ENCODE measurements at regions not wholly inside any gene's neighbourhood (a gene's known extent, or its start where the extent isn't known, plus 50 kb on each side); places are given as distances from the start of the nearest gene placed in this dataset.

DNA sequence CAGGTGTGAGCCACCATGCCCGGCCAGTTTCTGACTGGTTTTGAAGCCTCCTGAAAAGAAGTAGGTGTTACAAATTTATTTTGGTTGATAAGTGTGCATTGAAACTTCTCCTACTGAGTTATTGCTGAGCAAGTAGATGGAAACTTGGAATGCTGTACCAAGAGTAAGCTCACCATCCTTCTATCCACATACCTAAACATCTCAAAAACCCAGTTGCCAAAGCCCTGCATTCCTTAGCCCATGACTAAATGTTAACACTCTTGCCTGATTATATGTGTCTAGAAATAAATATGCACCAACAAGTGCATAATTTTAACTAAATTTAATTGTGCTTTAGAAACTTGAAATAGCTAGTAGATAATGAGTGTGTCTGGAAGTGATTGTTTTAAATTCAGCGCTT lies 357.8 kb downstream of the DUSP6 start:
- no peaks in the 10 kb centered on the region for H3K27me3 ChIP-seq (replicated peaks; ENCODE audit: control insufficient read depth, insufficient read depth, low read length)
- no peaks in the 10 kb centered on the region for H3K36me3 ChIP-seq (ENCODE audit: control insufficient read depth, insufficient read depth, low read length)
- H3K4me3 ChIP-seq (replicated peaks; ENCODE audit: low read depth, low read length): no peak overlapping the region
- TF ChIP-seq, protein P1, sequence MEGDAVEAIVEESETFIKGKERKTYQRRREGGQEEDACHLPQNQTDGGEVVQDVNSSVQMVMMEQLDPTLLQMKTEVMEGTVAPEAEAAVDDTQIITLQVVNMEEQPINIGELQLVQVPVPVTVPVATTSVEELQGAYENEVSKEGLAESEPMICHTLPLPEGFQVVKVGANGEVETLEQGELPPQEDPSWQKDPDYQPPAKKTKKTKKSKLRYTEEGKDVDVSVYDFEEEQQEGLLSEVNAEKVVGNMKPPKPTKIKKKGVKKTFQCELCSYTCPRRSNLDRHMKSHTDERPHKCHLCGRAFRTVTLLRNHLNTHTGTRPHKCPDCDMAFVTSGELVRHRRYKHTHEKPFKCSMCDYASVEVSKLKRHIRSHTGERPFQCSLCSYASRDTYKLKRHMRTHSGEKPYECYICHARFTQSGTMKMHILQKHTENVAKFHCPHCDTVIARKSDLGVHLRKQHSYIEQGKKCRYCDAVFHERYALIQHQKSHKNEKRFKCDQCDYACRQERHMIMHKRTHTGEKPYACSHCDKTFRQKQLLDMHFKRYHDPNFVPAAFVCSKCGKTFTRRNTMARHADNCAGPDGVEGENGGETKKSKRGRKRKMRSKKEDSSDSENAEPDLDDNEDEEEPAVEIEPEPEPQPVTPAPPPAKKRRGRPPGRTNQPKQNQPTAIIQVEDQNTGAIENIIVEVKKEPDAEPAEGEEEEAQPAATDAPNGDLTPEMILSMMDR (IDR thresholded peaks at IDR 0.05; ENCODE audit: insufficient read depth, low read length, poor library complexity, severe bottlenecking): no peak
- no peak for DNase-seq (ENCODE audit: extremely low read depth, insufficient read length)

DNA sequence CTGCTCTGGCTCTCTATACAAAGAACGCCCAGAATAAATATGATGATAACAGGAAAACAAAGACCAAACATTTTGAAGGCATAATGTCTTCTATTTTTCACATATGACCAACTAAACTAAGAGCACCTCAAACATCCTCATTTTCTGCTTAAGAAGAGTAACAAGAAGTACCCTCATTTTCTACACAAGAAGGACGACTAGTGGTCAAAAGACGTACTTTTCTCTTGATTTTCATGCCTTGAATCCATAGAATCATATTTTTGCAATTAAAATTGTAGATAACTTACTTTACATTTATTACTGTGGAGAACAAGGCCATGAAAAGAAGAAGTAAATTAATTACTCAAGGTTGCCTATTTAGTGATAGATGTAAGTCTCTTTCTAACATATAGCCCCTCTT lies 358.6 kb downstream of the DUSP6 start:
- Histone ChIP-seq H3K4me3 (replicated peaks; ENCODE audit: low read depth, low read length) (no peak overlapping the region), H3K27me3 (replicated peaks; ENCODE audit: control insufficient read depth, insufficient read depth, low read length) (no peaks in the 10 kb centered on the region), H3K36me3 (ENCODE audit: control insufficient read depth, insufficient read depth, low read length) (no peaks in the 10 kb centered on the region)
- TF ChIP-seq, protein P1 (IDR thresholded peaks at IDR 0.05; ENCODE audit: insufficient read depth, low read length, poor library complexity, severe bottlenecking): peak; percentile 37
- no peak for DNase-seq (ENCODE audit: extremely low read depth, insufficient read length)

DNA sequence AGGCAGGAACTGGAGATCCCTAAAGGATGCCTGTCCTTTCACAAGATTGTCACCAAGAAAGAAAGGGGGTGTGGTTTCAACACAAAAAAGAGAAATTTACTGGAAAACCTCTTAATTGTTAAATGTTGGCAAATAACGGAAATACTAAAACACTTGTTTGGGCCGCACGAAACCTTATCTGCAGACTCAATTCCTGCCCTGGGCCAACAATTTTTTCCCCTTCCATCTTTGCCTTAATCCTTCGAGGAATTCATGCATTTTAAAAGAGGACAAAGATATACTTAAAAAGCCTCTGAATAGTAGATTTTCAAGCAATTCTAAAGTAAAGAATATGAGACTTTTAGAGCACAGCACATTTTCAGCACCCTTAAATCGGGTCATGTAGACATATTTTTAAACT lies 366.2 kb downstream of the DUSP6 start:
- H3K36me3 ChIP-seq (ENCODE audit: control insufficient read depth, insufficient read depth, low read length): no peaks in the 10 kb centered on the region
- TF ChIP-seq, protein P1 (IDR thresholded peaks at IDR 0.05; ENCODE audit: insufficient read depth, low read length, poor library complexity, severe bottlenecking): no peak
- no peaks in the 10 kb centered on the region; the same call in 1 of the 2 replicates for H3K27me3 ChIP-seq (replicated peaks; ENCODE audit: control insufficient read depth, insufficient read depth, low read length)
- no peak for DNase-seq (ENCODE audit: extremely low read depth, insufficient read length)
- no peak overlapping the region for H3K4me3 ChIP-seq (replicated peaks; ENCODE audit: low read depth, low read length)

DNA sequence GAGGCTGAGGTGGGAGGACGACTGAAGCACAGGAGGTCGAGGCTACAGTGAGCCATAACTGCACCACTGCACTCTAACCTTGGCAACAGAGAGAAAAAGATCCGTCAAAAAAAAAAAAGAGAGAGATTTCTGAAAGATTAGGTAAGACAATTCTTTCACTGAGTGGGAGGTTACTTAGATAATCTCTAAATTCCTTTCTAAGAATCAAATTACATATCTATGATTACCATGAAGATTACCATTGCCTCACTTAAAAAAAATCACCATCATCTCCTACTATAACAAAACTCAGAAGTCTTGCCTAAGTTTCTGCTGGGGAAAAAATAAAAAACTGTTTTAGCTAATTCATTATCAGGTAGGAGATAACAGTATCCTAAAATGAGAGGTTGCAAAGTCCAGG lies 366.7 kb downstream of the DUSP6 start:
- no peak for DNase-seq (ENCODE audit: extremely low read depth, insufficient read length)
- no peaks in the 10 kb centered on the region; the same call in 1 of the 2 replicates for H3K27me3 ChIP-seq (replicated peaks; ENCODE audit: control insufficient read depth, insufficient read depth, low read length)
- H3K36me3 ChIP-seq (ENCODE audit: control insufficient read depth, insufficient read depth, low read length): no peaks in the 10 kb centered on the region
- no peak overlapping the region for H3K4me3 ChIP-seq (replicated peaks; ENCODE audit: low read depth, low read length)
- TF ChIP-seq, protein P1 (IDR thresholded peaks at IDR 0.05; ENCODE audit: insufficient read depth, low read length, poor library complexity, severe bottlenecking): no peak

DNA sequence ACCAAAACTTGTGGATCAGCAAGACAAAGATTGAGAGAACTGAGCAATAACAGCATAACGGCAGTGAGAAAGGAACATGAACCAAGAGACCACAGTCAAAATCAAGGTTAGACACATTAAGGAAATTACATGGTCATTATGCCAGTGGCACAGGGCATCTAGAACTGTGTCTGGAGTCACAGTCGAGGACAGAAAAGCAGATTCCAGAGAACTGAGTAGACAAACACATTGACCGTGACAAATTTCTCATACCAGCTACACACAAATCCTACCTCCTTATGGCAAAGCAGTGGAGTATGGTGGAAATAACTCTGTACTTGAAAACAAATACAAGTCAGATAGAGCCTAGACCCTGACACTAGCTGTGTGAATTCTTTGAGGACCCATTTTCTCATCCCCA lies 367.3 kb downstream of the DUSP6 start:
- DNase-seq (ENCODE audit: extremely low read depth, insufficient read length): no peak
- Histone ChIP-seq H3K27me3 (replicated peaks; ENCODE audit: control insufficient read depth, insufficient read depth, low read length) (no peaks in the 10 kb centered on the region; the same call in 1 of the 2 replicates), H3K4me3 (replicated peaks; ENCODE audit: low read depth, low read length) (no peak overlapping the region), H3K36me3 (ENCODE audit: control insufficient read depth, insufficient read depth, low read length) (no peaks in the 10 kb centered on the region)
- TF ChIP-seq, protein P1 (IDR thresholded peaks at IDR 0.05; ENCODE audit: insufficient read depth, low read length, poor library complexity, severe bottlenecking): no peak

DNA sequence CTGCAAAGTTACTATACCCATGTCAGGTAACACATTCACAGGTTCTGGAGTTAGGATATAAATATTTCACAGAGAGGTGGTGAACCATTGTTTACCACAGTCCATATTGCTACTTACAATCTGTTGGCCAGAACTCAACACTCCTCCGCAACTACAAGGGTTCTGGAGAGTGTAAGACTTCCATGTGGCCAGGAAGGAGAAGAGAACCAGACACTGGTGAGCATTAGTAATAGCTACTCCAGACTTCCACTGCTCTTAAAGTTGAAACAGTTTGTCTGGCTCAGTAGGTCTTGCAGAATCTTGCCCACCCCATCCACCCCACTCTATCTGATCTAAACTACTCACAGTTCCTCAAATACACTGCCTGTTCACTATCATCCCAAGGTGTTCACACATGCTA lies 369.6 kb downstream of the DUSP6 start:
- DNase-seq (ENCODE audit: extremely low read depth, insufficient read length): no peak
- Histone ChIP-seq H3K36me3 (ENCODE audit: control insufficient read depth, insufficient read depth, low read length) (no peaks in the 10 kb centered on the region), H3K27me3 (replicated peaks; ENCODE audit: control insufficient read depth, insufficient read depth, low read length) (no peaks in the 10 kb centered on the region; the same call in 1 of the 2 replicates), H3K4me3 (replicated peaks; ENCODE audit: low read depth, low read length) (no peak overlapping the region)
- TF ChIP-seq, protein P1 (IDR thresholded peaks at IDR 0.05; ENCODE audit: insufficient read depth, low read length, poor library complexity, severe bottlenecking): no peak

All from GM06990 (cell line).